ENCODE measurements at regions not wholly inside any gene's neighbourhood (a gene's known extent, or its start where the extent isn't known, plus 50 kb on each side); places are given as distances from the start of the nearest gene placed in this dataset.

- DNase-seq (ENCODE audit: low read depth in 2 of 3, low spot score in 1 of 3), result no peak
Measured at GRCh38 chr2:60296219-60296955, 257.1 kb downstream of the BCL11A start.

GRCh38 chr2:60295636-60295962, 257.9 kb downstream of the BCL11A start:
- DNase-seq (ENCODE audit: low read depth in 2 of 3, low spot score in 1 of 3), result no peak

GRCh38 chr2:60294901-60295635, 258.4 kb downstream of the BCL11A start:
- no peak for DNase-seq (ENCODE audit: low read depth in 2 of 3, low spot score in 1 of 3)

- no peak for DNase-seq (ENCODE audit: low read depth in 2 of 3, low spot score in 1 of 3)
Measured at GRCh38 chr2:60292242-60292641, 261.2 kb downstream of the BCL11A start.

GRCh38 chr2:60290509-60290908, 262.9 kb downstream of the BCL11A start:
- DNase-seq (ENCODE audit: low read depth in 2 of 3, low spot score in 1 of 3), result no peak

GRCh38 chr2:60285626-60286316, 267.7 kb downstream of the BCL11A start:
- DNase-seq (ENCODE audit: low read depth in 2 of 3, low spot score in 1 of 3), result no peak

- no peak for DNase-seq (ENCODE audit: low read depth in 2 of 3, low spot score in 1 of 3)
Measured at GRCh38 chr2:60283626-60284025, 269.8 kb downstream of the BCL11A start.

DNA sequence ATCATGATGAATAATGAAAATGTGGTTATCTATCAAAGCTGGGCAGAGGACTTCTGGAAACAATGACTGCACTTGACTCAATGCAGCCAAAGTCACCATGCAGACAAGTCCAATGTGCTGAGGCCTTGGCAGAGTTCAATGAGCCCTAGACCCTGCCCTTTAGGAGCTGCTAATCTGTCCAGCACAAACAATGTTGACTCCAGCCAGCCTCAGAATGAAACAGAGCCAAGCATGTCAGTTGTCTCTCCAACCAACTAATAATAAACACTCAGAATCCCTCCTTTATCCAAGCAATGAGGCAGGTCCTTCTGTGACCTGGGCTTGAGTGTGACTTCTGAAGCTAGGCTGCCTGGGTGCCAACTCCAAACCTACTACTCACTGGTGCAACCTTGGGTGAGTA, 270.6 kb downstream of the BCL11A start:
- DNase-seq (ENCODE audit: low read depth in 2 of 3, low spot score in 1 of 3), result no peak

GRCh38 chr2:60281730-60282129, 271.7 kb downstream of the BCL11A start:
- DNase-seq (ENCODE audit: low read depth in 2 of 3, low spot score in 1 of 3), result no peak

GRCh38 chr2:60280238-60280637, 273.2 kb downstream of the BCL11A start:
- no peak for DNase-seq (ENCODE audit: low read depth in 2 of 3, low spot score in 1 of 3)

- DNase-seq (ENCODE audit: low read depth in 2 of 3, low spot score in 1 of 3), result no peak
Measured at GRCh38 chr2:60278906-60279305, 274.5 kb downstream of the BCL11A start.

- no peak for DNase-seq (ENCODE audit: low read depth in 2 of 3, low spot score in 1 of 3)
Measured at GRCh38 chr2:60275958-60276357, 277.5 kb downstream of the BCL11A start.

DNA sequence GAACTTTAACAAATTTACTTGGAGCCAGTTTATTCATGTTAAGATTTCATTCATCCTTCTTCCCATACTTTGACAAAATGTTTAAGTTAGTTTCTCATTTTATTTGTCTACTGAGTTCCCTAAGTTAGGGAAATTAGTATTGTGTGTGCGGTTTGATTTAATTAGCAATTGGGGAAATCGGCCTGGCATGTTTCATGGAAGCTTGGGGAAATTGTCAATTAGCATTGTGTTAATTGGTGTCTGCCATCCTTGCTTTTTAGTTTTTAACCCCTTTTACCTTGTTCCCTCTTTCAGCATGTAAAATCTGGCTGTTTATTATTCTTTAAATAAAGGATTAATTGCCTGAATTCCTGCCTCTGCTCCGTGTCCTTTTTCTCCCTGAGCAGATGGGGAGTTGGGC, 279.6 kb downstream of the BCL11A start:
- no peak for DNase-seq (ENCODE audit: low read depth in 2 of 3, low spot score in 1 of 3)

DNA sequence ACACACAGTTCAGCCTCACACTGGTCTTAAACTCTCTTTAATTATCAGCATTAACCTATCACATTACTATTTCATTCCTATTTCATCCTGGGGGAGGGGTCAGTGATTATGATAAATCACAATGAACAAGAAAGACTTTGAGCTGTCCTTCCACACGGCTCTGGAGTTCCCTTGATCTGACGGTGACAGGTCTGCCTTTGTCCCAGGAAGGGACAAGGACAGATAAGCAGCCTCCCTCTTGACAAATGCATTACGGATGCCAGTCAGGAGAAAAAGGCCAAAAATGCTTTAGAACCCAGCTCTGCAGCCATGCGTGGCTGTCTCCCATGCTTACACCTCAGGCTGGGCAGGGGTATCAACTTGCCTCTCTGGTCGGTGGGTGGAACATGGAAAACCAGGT, 281.7 kb downstream of the BCL11A start:
- DNase-seq (ENCODE audit: low read depth in 2 of 3, low spot score in 1 of 3), result no peak

- no peak for DNase-seq (ENCODE audit: low read depth in 2 of 3, low spot score in 1 of 3)
Measured at GRCh38 chr2:60271131-60271530, 282.3 kb downstream of the BCL11A start.

- DNase-seq (ENCODE audit: low read depth in 2 of 3, low spot score in 1 of 3), result no peak
Measured at GRCh38 chr2:60268661-60269060, 284.8 kb downstream of the BCL11A start.

- no peak for DNase-seq (ENCODE audit: low read depth in 2 of 3, low spot score in 1 of 3)
Measured at GRCh38 chr2:60268032-60268431, 285.4 kb downstream of the BCL11A start.

DNA sequence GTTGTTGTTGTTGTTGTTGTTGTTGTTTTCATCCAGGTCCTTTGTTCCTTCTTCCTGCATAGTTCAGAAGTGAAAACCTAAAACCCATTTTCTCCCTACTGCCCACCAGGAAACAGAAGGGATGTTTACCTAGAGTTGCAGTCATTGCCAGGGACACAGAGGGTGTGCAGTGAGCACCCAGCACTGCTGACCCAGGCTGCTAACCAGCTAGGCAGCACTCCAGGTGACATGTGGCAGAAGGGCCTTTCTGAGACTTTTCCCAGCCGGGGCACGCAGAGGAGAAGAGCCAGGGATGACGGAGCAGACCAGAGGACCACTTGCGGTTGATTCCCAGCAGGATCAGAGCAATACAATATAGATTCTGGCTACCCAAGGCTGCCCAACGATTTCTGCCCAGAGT, 286.3 kb downstream of the BCL11A start:
- no peak for DNase-seq (ENCODE audit: low read depth in 2 of 3, low spot score in 1 of 3)

DNA sequence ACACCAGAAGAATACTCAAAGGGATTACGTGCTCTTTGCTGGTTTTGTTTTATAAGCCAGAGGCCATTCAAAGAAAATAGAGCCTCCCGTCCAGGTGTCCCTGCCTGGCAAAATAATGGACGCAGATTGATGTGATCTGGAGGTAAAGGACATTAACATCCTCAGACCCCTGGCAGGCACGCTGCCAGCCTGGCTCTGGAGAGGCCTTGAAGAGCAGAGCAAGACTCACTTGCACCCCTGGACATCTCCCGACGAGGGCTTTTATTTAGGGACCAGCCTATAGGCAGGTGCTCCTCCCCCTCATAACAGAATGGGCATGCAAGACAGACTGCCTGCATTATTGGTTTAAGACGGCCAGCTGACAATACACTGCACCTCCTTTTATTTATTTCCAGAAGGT, 291.3 kb downstream of the BCL11A start:
- DNase-seq (ENCODE audit: low read depth in 2 of 3, low spot score in 1 of 3), result no peak

GRCh38 chr2:60260639-60261296, 292.7 kb downstream of the BCL11A start:
- no peak for DNase-seq (ENCODE audit: low read depth in 2 of 3, low spot score in 1 of 3)

DNA sequence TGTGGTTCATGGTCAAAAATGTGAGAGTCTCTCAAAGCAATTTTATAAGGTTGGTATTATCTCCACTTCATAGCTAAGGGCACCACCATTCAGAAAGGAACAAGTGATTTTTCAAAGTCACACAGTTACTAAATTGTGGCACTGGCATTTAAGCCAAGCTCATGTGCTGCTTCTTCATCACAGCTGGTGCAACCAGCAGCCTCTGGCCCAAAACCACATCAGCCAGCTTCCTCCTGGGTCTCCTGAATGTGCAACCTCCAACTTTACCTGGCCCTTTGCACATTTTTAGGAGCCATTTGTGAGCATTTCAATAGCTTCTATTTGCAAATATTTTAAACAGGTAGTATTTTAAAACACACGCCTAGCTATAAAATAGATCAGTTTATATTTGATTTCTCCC, 293.7 kb downstream of the BCL11A start:
- DNase-seq (ENCODE audit: low read depth in 2 of 3, low spot score in 1 of 3), result no peak
